ENCODE measurements at regions not wholly inside any gene's neighbourhood (a gene's known extent, or its start where the extent isn't known, plus 50 kb on each side); places are given as distances from the start of the nearest gene placed in this dataset.

- no peak for ATAC-seq
- DNase-seq: no peak
- Histone ChIP-seq H3K36me3 (no peaks in the 10 kb centered on the region), H3K4me3 (no peak overlapping the region), H3K27ac (no peak overlapping the region), H3K27me3 (no peaks in the 10 kb centered on the region), H3K9me3 (no peaks in the 10 kb centered on the region), H3K4me1 (no peaks in the 10 kb centered on the region)
- WGBS, 2 donors: 73 to 76% methylated on average over 3 of the region's 3 CpGs
- intact Hi-C loops (cut with DNase I): no loop called here
- no peak for FAIRE-seq
- TF ChIP-seq CTCF (IDR thresholded peaks at IDR 0.05): no peak
Measured at GRCh38 chr2:220662431-220662830, 909.7 kb downstream of the EPHA4 start.

- no peaks in the 10 kb centered on the region for H3K27me3 ChIP-seq
- FAIRE-seq (no peak), DNase-seq (no peak), ATAC-seq (no peak)
- no peaks in the 10 kb centered on the region for H3K4me1 ChIP-seq
- TF ChIP-seq CTCF (IDR thresholded peaks at IDR 0.05): no peak
- H3K9me3 ChIP-seq: no peaks in the 10 kb centered on the region
- no peak overlapping the region for H3K4me3 ChIP-seq
- H3K36me3 ChIP-seq: no peaks in the 10 kb centered on the region
- intact Hi-C loops (cut with DNase I): no loop called here
- no peak overlapping the region for H3K27ac ChIP-seq
Measured at GRCh38 chr2:220663065-220663464, 909.0 kb downstream of the EPHA4 start.

GRCh38 chr2:220664272-220665107 is 907.6 kb downstream of the EPHA4 start:
- Histone ChIP-seq H3K27ac (no peak overlapping the region), H3K4me3 (no peak overlapping the region), H3K36me3 (no peaks in the 10 kb centered on the region), H3K9me3 (no peaks in the 10 kb centered on the region), H3K27me3 (no peaks in the 10 kb centered on the region), H3K4me1 (no peaks in the 10 kb centered on the region)
- DNase-seq: no peak
- TF ChIP-seq CTCF (IDR thresholded peaks at IDR 0.05): no peak
- FAIRE-seq: no peak
- ATAC-seq: peak in 2 of 4 donors; percentile 15 to 46
- intact Hi-C loops (cut with DNase I): no loop called here
- 52 to 58% methylated on average over 8 of the region's 8 CpGs for WGBS, 2 donors

- no peaks in the 10 kb centered on the region for H3K9me3 ChIP-seq
- ATAC-seq (no peak), FAIRE-seq (no peak), DNase-seq (no peak)
- intact Hi-C loops (cut with DNase I): no loop called here
- no peak overlapping the region for H3K4me3 ChIP-seq
- no peaks in the 10 kb centered on the region for H3K4me1 ChIP-seq
- no peak for TF ChIP-seq CTCF (IDR thresholded peaks at IDR 0.05)
- H3K27me3 ChIP-seq: no peaks in the 10 kb centered on the region
- 84 to 86% methylated on average over 3 of the region's 3 CpGs for WGBS, 2 donors
- no peak overlapping the region for H3K27ac ChIP-seq
- no peaks in the 10 kb centered on the region for H3K36me3 ChIP-seq
Measured at GRCh38 chr2:220665108-220665471, 907.0 kb downstream of the EPHA4 start.

GRCh38 chr2:220669324-220669723 is 902.8 kb downstream of the EPHA4 start:
- FAIRE-seq: no peak
- TF ChIP-seq CTCF (IDR thresholded peaks at IDR 0.05): no peak
- H3K9me3 ChIP-seq: no peaks in the 10 kb centered on the region
- 79 to 80% methylated on average over 4 of the region's 4 CpGs for WGBS, 2 donors
- no peaks in the 10 kb centered on the region for H3K27me3 ChIP-seq
- DNase-seq: no peak
- no peak overlapping the region for H3K4me3 ChIP-seq
- no peak overlapping the region for H3K27ac ChIP-seq
- H3K36me3 ChIP-seq: no peaks in the 10 kb centered on the region
- no peaks in the 10 kb centered on the region for H3K4me1 ChIP-seq
- ATAC-seq: no peak
- intact Hi-C loops (cut with DNase I): no loop called here

Data from pancreas (tissue), 10 donors.